ENCODE measurements at regions not wholly inside any gene's neighbourhood (a gene's known extent, or its start where the extent isn't known, plus 50 kb on each side); places are given as distances from the start of the nearest gene placed in this dataset.
A peak's percentile ranks its signal among the peaks of the same experiment; 100 is the strongest.

- FAIRE-seq: no peak
Measured at GRCh38 chr2:151197184-151198108, 64.2 kb downstream of the RBM43 start.

DNA sequence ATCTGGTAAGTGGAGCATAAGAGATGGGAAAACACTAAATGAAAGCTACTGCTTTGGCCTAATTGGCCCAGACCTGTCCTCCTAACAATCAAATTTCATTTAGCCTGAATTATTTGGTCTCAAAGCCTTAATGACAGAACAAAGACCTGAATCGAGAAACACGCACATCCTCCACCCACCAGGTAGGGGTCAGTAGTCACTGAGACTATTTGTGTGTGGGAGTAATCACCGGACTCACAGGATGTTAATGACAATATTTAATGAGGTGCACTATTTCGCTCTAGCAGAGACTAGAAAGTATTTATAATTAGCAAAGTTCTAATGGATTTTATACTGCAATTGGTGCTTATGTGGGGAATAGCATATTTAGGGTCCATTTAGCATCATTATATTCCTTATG, 68.1 kb downstream of the RBM43 start:
- no peak for FAIRE-seq

DNA sequence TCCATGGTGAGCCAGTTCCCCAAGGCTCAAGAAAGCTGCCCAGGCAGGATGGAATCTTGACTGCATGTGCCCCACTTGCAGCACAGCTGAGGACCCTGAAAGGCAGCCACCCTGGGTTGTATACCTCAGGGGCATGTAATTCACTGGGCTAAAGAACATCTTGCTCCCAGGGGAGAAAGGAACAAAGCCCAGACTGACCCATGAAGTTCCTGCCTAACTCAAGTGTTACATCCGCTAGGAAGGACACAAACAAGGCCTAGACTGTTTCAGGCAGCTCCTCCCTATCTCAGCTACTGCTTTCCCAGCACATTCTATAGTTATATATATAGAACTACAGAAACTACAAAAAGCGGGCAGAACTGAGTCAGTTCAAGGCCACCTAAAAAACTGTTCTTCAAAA, 69.0 kb downstream of the RBM43 start:
- no peak for FAIRE-seq

GRCh38 chr2:151191001-151191400, 70.7 kb downstream of the RBM43 start:
- FAIRE-seq: no peak

DNA sequence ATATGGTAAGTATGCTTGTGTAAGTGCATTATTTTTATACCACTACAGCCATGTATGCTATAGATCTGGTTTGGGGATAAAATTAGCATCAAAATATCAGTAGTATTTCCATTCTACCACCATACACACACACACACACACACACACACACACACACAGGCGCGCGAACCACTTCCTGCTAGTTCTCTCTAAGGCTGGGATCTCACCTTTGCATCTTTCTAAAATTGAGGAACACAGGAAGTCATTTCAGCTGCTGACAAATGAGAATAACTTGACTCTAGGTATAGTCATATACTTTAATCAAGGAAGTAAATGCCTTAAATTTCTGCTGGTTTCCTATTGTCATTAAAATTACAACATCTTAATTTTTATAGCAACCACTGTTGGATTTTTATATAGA, 72.5 kb downstream of the RBM43 start:
- no peak for FAIRE-seq

- FAIRE-seq: no peak
Measured at GRCh38 chr2:151186011-151186410, 75.7 kb downstream of the RBM43 start.

- FAIRE-seq: no peak
Measured at GRCh38 chr2:151182899-151183809, 78.5 kb downstream of the RBM43 start.

- FAIRE-seq: no peak
Measured at GRCh38 chr2:151182396-151182795, 79.3 kb downstream of the RBM43 start.

DNA sequence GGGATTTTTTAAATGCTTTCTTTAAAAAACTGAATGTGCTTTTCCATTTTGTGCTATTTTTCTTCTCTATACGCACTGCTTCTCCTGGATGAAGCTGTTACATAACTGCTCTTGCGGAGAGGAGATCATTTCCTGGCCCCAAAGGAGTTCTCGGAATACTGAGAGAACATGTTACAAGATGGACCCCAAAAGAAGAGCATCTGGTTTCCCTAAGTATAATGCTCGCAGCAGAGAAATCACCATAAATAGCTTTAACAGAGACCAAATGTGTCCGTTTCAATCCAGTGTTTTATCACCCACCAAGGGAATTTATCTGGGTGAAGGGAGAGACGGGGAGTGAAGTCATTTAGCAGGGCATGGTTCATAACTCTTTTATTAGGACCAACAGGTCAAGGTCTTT, 80.1 kb downstream of the RBM43 start:
- FAIRE-seq: no peak

GRCh38 chr2:151180123-151180522, 81.5 kb downstream of the RBM43 start:
- FAIRE-seq: no peak

DNA sequence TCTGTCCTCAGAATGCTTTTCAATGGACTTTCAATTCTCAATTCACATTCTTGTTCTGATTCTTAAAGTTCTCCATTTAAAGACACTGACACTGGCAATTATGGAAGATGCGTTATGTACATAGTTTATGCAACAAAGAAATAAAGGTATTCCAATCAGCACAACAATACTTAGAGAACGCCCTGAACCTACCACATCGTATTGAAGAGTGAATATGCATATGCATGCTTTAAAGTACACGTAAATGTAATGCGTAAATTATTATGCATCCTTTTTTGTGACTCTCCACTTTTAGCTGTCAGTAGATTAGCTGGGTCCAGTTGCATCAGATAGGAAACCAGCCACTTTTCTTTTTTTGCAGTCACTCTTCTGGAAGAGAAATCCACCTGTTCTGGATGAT, 83.5 kb downstream of the RBM43 start:
- no peak for FAIRE-seq

DNA sequence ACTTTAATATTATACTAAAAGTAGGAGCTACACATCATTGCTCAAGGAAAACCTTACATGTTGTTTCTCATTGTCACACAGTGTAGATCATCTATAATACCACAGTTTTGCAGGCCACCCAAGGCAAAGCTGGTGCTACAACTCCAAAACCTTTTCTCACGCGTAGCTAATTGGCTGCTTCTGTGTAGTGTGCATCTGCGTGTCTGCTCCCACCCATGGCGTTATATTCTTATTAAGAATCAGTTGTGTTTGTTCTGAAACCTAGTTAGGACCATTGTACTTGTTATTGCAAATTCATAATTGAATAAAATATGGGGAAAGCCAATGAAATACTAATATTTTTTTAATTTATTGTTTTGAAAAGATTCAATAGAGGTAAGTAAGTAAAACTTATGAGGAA, 83.9 kb downstream of the RBM43 start:
- no peak for FAIRE-seq

GRCh38 chr2:151176661-151177060, 85.0 kb downstream of the RBM43 start:
- FAIRE-seq: no peak

DNA sequence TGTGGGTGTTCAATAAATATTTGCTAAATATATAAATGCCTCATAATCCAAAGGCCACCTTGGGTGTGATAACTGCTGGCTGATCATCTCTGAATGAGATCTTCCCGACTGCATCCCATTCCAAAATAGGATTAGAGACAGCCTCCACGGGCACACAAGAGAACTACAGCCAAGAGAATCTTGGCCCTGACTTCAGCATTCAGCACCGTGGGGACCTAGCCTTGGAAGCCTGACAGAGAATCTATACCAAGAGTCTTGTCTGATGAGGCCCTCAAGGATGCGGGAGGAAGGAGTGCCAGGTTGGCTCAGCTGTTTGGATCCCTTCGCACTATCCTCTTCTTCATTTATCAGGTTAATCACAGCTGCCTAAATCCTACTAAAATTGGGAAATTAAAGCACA, 85.8 kb downstream of the RBM43 start:
- no peak for FAIRE-seq

DNA sequence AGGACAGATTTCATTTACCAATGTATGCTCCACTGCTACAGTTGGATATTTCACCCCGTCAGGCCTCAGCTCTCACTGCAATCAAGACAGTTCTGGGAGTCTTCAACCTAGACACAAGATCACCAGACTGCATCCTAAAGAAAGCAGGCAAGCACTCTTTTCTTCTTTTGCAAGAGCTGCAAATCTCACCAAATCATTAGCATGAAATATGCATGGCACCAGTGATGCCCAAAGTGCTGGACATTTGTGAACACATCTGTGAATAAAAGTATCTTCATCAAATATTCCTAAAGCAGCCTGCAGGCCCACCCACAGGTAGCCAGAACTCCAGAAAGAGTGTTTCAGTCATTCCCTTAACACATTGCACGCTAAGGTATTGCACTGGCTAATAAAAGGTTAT, 87.5 kb downstream of the RBM43 start:
- no peak for FAIRE-seq

DNA sequence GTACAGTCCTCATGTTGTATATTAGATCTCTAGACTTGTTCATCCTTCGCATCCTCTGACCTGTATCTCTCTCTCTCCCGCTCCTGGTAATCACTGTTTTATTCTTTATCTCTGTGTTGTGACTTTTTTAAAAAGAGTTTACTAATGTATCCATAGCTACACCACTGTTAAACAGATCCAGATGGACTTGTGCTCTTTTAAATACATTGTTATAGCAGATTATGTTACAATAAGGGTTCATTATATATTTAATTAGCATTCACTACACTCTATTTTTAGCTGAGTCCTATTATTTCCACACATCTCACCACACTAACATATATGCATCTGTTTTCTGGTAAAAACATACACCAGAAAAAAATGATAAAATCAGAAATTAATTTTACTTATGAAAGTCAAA, 90.5 kb downstream of the RBM43 start:
- no peak for FAIRE-seq

DNA sequence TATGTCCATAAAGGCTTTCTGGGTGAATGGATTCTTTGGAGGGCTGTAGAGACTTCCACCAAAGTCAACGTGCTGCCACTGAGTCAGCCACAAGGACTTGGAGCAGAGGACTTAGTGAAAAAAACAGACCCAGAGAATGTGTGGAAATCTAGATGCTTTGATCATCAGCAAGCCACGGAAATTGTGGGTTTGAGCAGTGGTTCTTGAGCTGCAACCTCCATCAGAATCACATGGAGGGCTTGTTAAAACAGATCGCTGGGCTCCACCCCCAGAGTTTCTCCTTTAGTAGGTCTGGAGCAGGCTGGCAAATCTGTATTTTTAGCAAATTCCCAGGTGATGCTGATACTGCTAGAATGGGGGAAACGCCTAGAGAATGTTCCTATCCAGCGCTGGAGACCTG, 95.3 kb downstream of the RBM43 start:
- no peak for FAIRE-seq

DNA sequence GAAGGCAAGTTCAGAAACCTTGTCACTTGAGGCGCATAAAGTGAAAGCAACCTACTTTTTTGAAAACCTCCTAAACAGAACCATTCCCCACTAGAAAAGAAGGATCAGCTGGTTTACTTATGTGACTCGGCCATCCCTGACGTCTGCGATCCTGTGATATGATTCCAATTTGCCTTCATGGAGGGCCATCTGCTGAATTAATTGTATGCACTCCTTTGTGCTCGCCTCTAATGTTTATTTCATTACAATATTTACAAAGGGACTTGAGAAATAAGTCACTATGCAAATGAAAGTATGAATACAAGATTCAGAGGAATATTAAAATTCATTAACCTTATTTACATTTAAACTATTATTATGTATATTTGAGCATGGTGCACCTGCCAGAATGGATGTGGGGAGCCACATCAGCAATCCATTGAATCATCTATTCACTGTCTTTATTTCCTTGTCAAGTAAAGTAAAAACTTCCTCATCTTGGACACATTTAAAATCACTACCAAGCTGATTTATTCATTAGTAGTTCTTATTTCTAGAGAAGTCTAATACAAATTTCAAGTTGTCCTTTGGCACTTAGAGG, 96.5 kb downstream of the RBM43 start:
- FAIRE-seq: no peak

DNA sequence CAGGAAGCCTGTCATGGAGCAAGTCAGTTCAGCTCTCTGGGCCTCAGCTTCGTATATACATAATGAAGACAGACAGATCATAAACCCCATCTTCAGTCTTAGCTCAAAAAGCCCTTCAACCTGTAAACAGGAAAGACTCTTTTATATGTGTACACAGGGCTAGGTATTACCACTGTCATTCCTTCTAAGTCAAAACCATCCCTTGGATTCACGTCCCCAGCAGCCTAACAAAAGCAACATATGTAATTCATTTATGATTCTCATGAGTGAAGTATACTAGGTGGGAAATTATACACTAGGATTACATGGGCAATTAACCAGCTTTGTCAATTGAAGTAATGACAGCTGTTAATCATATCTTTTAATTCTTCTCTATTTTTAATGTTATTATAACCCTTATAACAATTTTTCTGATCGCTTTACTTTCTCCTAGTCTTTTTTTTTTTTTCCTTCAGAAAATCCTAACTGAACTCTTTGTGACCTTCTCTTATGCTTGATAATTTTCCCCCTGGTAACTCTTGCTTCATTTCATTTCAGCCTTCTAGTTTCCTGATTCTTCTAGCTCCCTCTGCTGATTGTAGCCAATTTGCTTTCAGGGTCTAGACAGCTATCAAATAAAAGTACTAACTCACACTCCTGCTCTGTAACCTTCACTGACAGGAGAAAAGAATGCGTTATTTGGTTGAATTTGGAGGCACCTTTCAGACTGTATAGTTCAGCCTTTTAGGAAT, 99.7 kb downstream of the RBM43 start:
- FAIRE-seq: peak; percentile 62

DNA sequence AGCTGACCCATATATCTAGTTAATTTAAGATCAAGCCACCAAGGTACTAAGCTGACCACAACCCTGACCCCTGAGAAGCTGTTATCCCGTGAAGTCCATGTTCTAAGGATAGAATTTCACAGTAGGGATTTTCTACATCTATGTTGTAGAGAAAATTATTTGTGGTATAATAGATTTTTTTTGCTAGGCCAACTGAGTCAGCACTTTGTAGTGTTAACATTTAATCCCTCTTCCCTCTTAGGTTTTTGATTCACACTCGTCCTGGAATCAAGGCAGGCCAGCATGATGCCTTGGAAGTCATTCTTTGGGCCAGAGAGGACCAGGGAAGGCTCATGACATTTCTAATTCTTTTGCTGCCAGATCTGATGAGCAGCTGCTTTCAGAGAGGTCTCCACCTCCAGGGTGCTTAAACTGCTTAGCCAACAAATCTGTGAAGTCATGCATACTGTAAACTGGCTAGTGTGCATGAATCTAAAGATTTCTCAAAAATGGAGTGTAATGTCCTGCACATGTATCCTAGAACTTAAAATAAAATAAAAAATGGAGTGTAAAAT, 102.5 kb downstream of the RBM43 start:
- FAIRE-seq: no peak

GRCh38 chr2:151157000-151157735, 104.5 kb downstream of the RBM43 start:
- no peak for FAIRE-seq

GRCh38 chr2:151156431-151156830, 105.2 kb downstream of the RBM43 start:
- FAIRE-seq: no peak
